Heart right ventricle (tissue), 16 donors: ENCODE measurements at regions not wholly inside any gene's neighbourhood (a gene's known extent, or its start where the extent isn't known, plus 50 kb on each side); places are given as distances from the start of the nearest gene placed in this dataset.
"Not testable (repeated sequence)": the region's sequence is repeated elsewhere in the genome, so short reads cannot be mapped to it uniquely, and the experiment has no call there.

Experiments used
- ATAC-seq, 8 donors: fragments of 200-7000 bp; cut with Tn5 transposase; one replicate each; pipeline ENCODE4 v1.9.1; 2020; ENCODE audit warnings: mild to moderate bottlenecking in 8 of 8, moderate library complexity in 8 of 8, moderate number of reproducible peaks in 1 of 8
- DNase-seq, 2 donors: peaks; one replicate each; pipeline ENCODE4 v3.0.0-alpha.2; 2020
- H3K27ac ChIP-seq, 10 donors: fragments of 200-600 bp; sonication (generic) in 2 of 10; one replicate each; pipeline versions ENCODE4 v1.5.0 to v1.8.0; 2020 to 2022; ENCODE audit warnings: mild to moderate bottlenecking in 3 of 10
- H3K27me3 ChIP-seq, 7 donors: fragments of 200-600 bp; one replicate each; pipeline ENCODE4 v1.8.0; 2021 to 2022; ENCODE audit warnings: mild to moderate bottlenecking in 2 of 7
- H3K36me3 ChIP-seq, 9 donors: fragments of 200-600 bp; sonication (generic) in 1 of 9; one replicate each; pipeline versions ENCODE4 v1.5.0 to v1.8.0; 2020 to 2022; ENCODE audit warnings: mild to moderate bottlenecking in 2 of 9
- H3K4me1 ChIP-seq, 9 donors: fragments of 200-600 bp; sonication (generic) in 1 of 9; one replicate each; pipeline versions ENCODE4 v1.5.0 to v1.8.0; 2020 to 2022; ENCODE audit warnings: mild to moderate bottlenecking in 4 of 9
- H3K4me3 ChIP-seq, 10 donors: fragments of 200-600 bp; sonication (generic) in 2 of 10; one replicate each; pipeline versions ENCODE4 v1.5.0 to v1.8.0; 2020 to 2022; ENCODE audit warnings: mild to moderate bottlenecking in 7 of 10, moderate library complexity in 2 of 10
- H3K9me3 ChIP-seq, 11 donors: fragments of 200-600 bp in 10 of 11; sonication (generic) in 2 of 11; one replicate each; pipeline versions ENCODE4 v1.5.0 to v1.8.0; 2013 to 2022; ENCODE audit warnings: mild to moderate bottlenecking in 2 of 11, control low read depth in 1 of 11, moderate library complexity in 1 of 11
- WGBS, 2 donors: extraction: QIAGEN DNeasy Blood & Tissue Kit; methylation state at CpG; one replicate each; pipeline ENCODE4 v1.1.7; 2013; ENCODE audit warnings: inconsistent platforms in 1 of 2; 5-methylcytosine and 5-hydroxymethylcytosine counted together
- intact Hi-C, 10 donors: fragments of 100-400 bp; cut with DNase I; formaldehyde crosslinking; loops; one replicate each; pipeline versions ENCODE4 v1.11.1 to v1.14.2; 2022
- TF ChIP-seq, protein P1 (sequence below), 9 donors: fragments of 200-600 bp; sonication (generic) in 2 of 9; IDR thresholded peaks; one replicate each; pipeline versions ENCODE4 v1.5.0 to v1.8.0; 2021 to 2022; ENCODE audit warnings: antibody characterized with exemption in 9 of 9, mild to moderate bottlenecking in 5 of 9, moderate library complexity in 1 of 9
- donor health status: Arrhythmogenic right ventricular cardiomyopathy.
- donor health status: ischemic (EF 13 %, LVEDD 7.1; RV severe dilation, severe dysfunction).
- donor health status: healthy with polysubstance abuse.
- donor health status: DM: no; HTN: yes; CAD: no.
- donor health status: DM: no; HTN: no; CAD: no.
- donor health status: ischemic (EF 25% LVEDD 6.9; RV normal size, moderate dysfunction).
- donor health status: ischemic (EF 25% LVEDD 5.7; RV mildly dilated, moderate dysfunction).
- donor health status: healthy.
- donor health status: DM: yes; HTN: yes; CAD: no.
- donor health status: Ischemic cardiomyopathy.
- donor health status: ischemic (EF 35%, LVEDD 5.7; RV mildly dilated, moderate dysfunction).
- donor health status: nonischemic (EF 11% LVEDD 7.7; RV severe dilation, severe dysfunction).
- donor health status: DM: yes; HTN: yes; CAD: no.
- donor health status: PGD.
- donor health status: ischemic (EF 29% LVEDD 5.4; RV normal size, mild dysfunction).
- donor health status: nonischemic (EF 23%, LVEDD 6.1; RV moderate dilation, normal function).

DNA sequence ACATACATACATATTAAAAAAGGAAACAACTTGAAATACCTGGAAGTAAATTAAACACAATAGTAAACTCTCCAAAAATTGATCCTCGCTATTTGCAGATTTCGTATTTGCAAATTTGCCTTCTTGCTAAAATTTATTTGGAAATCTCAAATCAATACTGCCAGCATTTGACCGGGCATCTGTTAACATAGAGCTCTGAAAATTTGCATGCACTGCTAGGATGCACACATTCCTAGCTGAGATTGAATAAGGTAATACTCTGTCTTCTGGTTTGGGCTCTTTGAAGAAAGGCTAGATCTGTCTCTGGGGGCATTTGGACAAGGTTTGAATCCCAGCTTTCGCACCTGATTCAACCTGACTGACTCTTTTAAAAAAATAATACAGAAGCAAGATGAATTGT, 729.1 kb upstream of the MGAT4C start:
- Histone ChIP-seq H3K27me3 (no peaks in the 10 kb centered on the region), H3K4me3 (no peak overlapping the region), H3K36me3 (no peaks in the 10 kb centered on the region), H3K9me3 (no peaks in the 10 kb centered on the region), H3K27ac (no peak overlapping the region), H3K4me1 (no peaks in the 10 kb centered on the region)
- ATAC-seq (no peak), DNase-seq (no peak)
- 94 to 95% methylated on average over 4 of the region's 4 CpGs for WGBS, 2 donors
- TF ChIP-seq, protein P1, sequence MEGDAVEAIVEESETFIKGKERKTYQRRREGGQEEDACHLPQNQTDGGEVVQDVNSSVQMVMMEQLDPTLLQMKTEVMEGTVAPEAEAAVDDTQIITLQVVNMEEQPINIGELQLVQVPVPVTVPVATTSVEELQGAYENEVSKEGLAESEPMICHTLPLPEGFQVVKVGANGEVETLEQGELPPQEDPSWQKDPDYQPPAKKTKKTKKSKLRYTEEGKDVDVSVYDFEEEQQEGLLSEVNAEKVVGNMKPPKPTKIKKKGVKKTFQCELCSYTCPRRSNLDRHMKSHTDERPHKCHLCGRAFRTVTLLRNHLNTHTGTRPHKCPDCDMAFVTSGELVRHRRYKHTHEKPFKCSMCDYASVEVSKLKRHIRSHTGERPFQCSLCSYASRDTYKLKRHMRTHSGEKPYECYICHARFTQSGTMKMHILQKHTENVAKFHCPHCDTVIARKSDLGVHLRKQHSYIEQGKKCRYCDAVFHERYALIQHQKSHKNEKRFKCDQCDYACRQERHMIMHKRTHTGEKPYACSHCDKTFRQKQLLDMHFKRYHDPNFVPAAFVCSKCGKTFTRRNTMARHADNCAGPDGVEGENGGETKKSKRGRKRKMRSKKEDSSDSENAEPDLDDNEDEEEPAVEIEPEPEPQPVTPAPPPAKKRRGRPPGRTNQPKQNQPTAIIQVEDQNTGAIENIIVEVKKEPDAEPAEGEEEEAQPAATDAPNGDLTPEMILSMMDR (IDR thresholded peaks at IDR 0.05), result no peak
- intact Hi-C loops, result no loop called here

- 83 to 93% methylated on average over 7 of the region's 7 CpGs for WGBS, 2 donors
- not testable (repeated sequence) for ATAC-seq
Measured at GRCh38 chr12:86970595-86970994, 714.4 kb upstream of the MGAT4C start.

GRCh38 chr12:86959766-86960458, 703.7 kb upstream of the MGAT4C start:
- Histone ChIP-seq H3K9me3 (no peaks in the 10 kb centered on the region), H3K4me1 (no peaks in the 10 kb centered on the region), H3K36me3 (no peaks in the 10 kb centered on the region), H3K27ac (no peak overlapping the region), H3K27me3 (no peaks in the 10 kb centered on the region), H3K4me3 (no peak overlapping the region)
- 78 to 79% methylated on average over 5 of the region's 5 CpGs for WGBS, 2 donors
- DNase-seq (no peak), ATAC-seq (no peak)
- TF ChIP-seq, protein P1 (IDR thresholded peaks at IDR 0.05), result no peak
- intact Hi-C loops, result no loop called here

More at GRCh38 chr12:86970595-86970994, 714.4 kb upstream of the MGAT4C start:
- peaks cover 0 to 21% (median 0%) of the 10 kb centered on the region in 11 donors for H3K9me3 ChIP-seq
- H3K36me3 ChIP-seq, H3K4me3 ChIP-seq, intact Hi-C loops, H3K27me3 ChIP-seq, H3K27ac ChIP-seq, H3K4me1 ChIP-seq, DNase-seq: not testable (repeated sequence)

GRCh38 chr12:86950444-86950843, 694.3 kb upstream of the MGAT4C start:
- no peak overlapping the region for H3K27ac ChIP-seq
- DNase-seq, result no peak

GRCh38 chr12:86950043-86950442, 693.9 kb upstream of the MGAT4C start:
- TF ChIP-seq, protein P1 (IDR thresholded peaks at IDR 0.05), result no peak
- WGBS, 2 donors, result 29 to 45% methylated on average over 1 of the region's 1 CpG
- H3K36me3 ChIP-seq, result no peaks in the 10 kb centered on the region
- H3K4me3 ChIP-seq, result no peak overlapping the region
- no peaks in the 10 kb centered on the region for H3K9me3 ChIP-seq
- DNase-seq (no peak), ATAC-seq (no peak)
- intact Hi-C loops, result no loop called here
- no peak overlapping the region for H3K27ac ChIP-seq
- H3K27me3 ChIP-seq, result no peaks in the 10 kb centered on the region
- H3K4me1 ChIP-seq, result no peaks in the 10 kb centered on the region

More at GRCh38 chr12:86950444-86950843, 694.3 kb upstream of the MGAT4C start:
- intact Hi-C loops, result no loop called here
- ATAC-seq, result no peak
- Histone ChIP-seq H3K4me1 (no peaks in the 10 kb centered on the region), H3K36me3 (no peaks in the 10 kb centered on the region), H3K27me3 (no peaks in the 10 kb centered on the region), H3K4me3 (no peak overlapping the region), H3K9me3 (no peaks in the 10 kb centered on the region)
- TF ChIP-seq, protein P1 (IDR thresholded peaks at IDR 0.05), result no peak
- 84 to 88% methylated on average over 3 of the region's 3 CpGs for WGBS, 2 donors
